ENCODE measurements at regions not wholly inside any gene's neighbourhood (a gene's known extent, or its start where the extent isn't known, plus 50 kb on each side); places are given as distances from the start of the nearest gene placed in this dataset.

- Histone ChIP-seq H3K27ac (no peak overlapping the region), H3K27me3 (no peaks in the 10 kb centered on the region), H4K20me1 (ENCODE audit: low read depth) (no peaks in the 10 kb centered on the region), H3K36me3 (no peaks in the 10 kb centered on the region), H3K9ac (no peak overlapping the region), H3K4me3 (no peak overlapping the region), H3K4me2 (no peak overlapping the region), H3F3A (ENCODE audit: low read depth) (no peaks in the 10 kb centered on the region), H3K4me1 (no peaks in the 10 kb centered on the region), H3K9me3 (ENCODE audit: low read depth) (no peaks in the 10 kb centered on the region), H2AFZ (replicated peaks) (peak overlapping the region; percentile 50), H3K79me2 (ENCODE audit: low read depth) (no peaks in the 10 kb centered on the region)
- peak; percentile 51 for DNase-seq (ENCODE audit: low spot score)
- Mint-ChIP-seq H3K9me3 (no peaks in the 10 kb centered on the region), H3K4me3 (no peak overlapping the region), H3K27ac (no peak overlapping the region), H3K4me1 (no peaks in the 10 kb centered on the region), H3K36me3 (no peaks in the 10 kb centered on the region), H3K27me3 (ENCODE audit: insufficient read depth, low read depth) (peaks cover 3% of the 10 kb centered on the region)
- TF ChIP-seq EZH2phosphoT487 (IDR thresholded peaks at IDR 0.05): no peak
- TF ChIP-seq, protein P1, sequence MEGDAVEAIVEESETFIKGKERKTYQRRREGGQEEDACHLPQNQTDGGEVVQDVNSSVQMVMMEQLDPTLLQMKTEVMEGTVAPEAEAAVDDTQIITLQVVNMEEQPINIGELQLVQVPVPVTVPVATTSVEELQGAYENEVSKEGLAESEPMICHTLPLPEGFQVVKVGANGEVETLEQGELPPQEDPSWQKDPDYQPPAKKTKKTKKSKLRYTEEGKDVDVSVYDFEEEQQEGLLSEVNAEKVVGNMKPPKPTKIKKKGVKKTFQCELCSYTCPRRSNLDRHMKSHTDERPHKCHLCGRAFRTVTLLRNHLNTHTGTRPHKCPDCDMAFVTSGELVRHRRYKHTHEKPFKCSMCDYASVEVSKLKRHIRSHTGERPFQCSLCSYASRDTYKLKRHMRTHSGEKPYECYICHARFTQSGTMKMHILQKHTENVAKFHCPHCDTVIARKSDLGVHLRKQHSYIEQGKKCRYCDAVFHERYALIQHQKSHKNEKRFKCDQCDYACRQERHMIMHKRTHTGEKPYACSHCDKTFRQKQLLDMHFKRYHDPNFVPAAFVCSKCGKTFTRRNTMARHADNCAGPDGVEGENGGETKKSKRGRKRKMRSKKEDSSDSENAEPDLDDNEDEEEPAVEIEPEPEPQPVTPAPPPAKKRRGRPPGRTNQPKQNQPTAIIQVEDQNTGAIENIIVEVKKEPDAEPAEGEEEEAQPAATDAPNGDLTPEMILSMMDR (IDR thresholded peaks at IDR 0.05): peak; percentile 76
Observed at GRCh38 chr3:103991461-103992115, 1375.1 kb upstream of the ALCAM start.

GRCh38 chr3:103992469-103992868 lies 1374.2 kb upstream of the ALCAM start:
- H3K9ac ChIP-seq: no peak overlapping the region
- H3K36me3 ChIP-seq: no peaks in the 10 kb centered on the region
- no peak overlapping the region for H2AFZ ChIP-seq (replicated peaks)
- DNase-seq (ENCODE audit: low spot score): no peak
- Mint-ChIP-seq H3K27ac (no peak overlapping the region), H3K4me3 (no peak overlapping the region), H3K27me3 (ENCODE audit: insufficient read depth, low read depth) (peaks cover 3% of the 10 kb centered on the region), H3K9me3 (no peaks in the 10 kb centered on the region), H3K4me1 (no peaks in the 10 kb centered on the region), H3K36me3 (no peaks in the 10 kb centered on the region)
- H3K4me2 ChIP-seq: no peak overlapping the region
- no peaks in the 10 kb centered on the region for H3K27me3 ChIP-seq
- no peaks in the 10 kb centered on the region for H3K9me3 ChIP-seq (ENCODE audit: low read depth)
- no peak overlapping the region for H3K4me3 ChIP-seq
- H3K27ac ChIP-seq: no peak overlapping the region
- no peaks in the 10 kb centered on the region for H3K4me1 ChIP-seq
- no peak for TF ChIP-seq EZH2phosphoT487 (IDR thresholded peaks at IDR 0.05)
- TF ChIP-seq, protein P1 (IDR thresholded peaks at IDR 0.05): peak; percentile 7
- H4K20me1 ChIP-seq (ENCODE audit: low read depth): no peaks in the 10 kb centered on the region
- H3F3A ChIP-seq (ENCODE audit: low read depth): no peaks in the 10 kb centered on the region
- no peaks in the 10 kb centered on the region for H3K79me2 ChIP-seq (ENCODE audit: low read depth)

DNA sequence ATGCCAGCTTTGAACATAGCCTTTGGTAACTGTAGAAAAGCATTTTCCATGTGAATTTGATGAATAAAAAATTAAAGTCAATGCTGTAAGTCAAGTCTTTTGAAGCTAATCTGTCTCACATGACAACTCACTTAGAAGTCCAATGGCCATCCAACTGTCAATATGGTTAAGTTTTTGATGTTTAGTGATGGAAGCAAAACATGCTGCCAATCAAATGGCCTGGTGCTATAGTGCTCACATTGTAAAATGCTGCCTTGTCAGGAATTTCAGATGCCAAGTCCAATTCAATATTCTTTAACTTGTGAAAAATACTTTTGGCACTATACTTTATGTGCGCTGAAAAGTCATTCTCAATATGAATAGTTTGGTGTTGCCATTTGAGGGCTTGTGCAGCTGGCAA lies 1361.8 kb upstream of the ALCAM start:
- H3F3A ChIP-seq (ENCODE audit: low read depth): no peaks in the 10 kb centered on the region
- no peaks in the 10 kb centered on the region for H3K27me3 Mint-ChIP-seq (ENCODE audit: insufficient read depth, low read depth)
- no peaks in the 10 kb centered on the region for H3K9me3 Mint-ChIP-seq
- H3K36me3 ChIP-seq: no peaks in the 10 kb centered on the region
- TF ChIP-seq EZH2phosphoT487 (IDR thresholded peaks at IDR 0.05) (no peak), EZH2 (IDR thresholded peaks at IDR 0.05) (no peak)
- TF ChIP-seq, protein P1 (IDR thresholded peaks at IDR 0.05): no peak
- no peaks in the 10 kb centered on the region for H3K4me1 ChIP-seq
- no peak overlapping the region for H3K4me2 ChIP-seq
- no peak for DNase-seq (ENCODE audit: low spot score)
- no peaks in the 10 kb centered on the region for H3K4me1 Mint-ChIP-seq
- no peak overlapping the region for H3K27ac Mint-ChIP-seq
- no peak overlapping the region for H3K27ac ChIP-seq
- H3K9me3 ChIP-seq (ENCODE audit: low read depth): no peaks in the 10 kb centered on the region
- H3K36me3 Mint-ChIP-seq: no peaks in the 10 kb centered on the region
- no peaks in the 10 kb centered on the region for H3K79me2 ChIP-seq (ENCODE audit: low read depth)
- no peak overlapping the region for H3K4me3 ChIP-seq
- no peaks in the 10 kb centered on the region for H4K20me1 ChIP-seq (ENCODE audit: low read depth)
- H3K9ac ChIP-seq: no peak overlapping the region
- H3K4me3 Mint-ChIP-seq: no peak overlapping the region
- H3K27me3 ChIP-seq: no peaks in the 10 kb centered on the region
- no peak overlapping the region for H2AFZ ChIP-seq (replicated peaks)

Data from neural progenitor cell (in vitro differentiated cells).